Rectal smooth muscle tissue (tissue), 1 donor: ENCODE measurements at regions not wholly inside any gene's neighbourhood (a gene's known extent, or its start where the extent isn't known, plus 50 kb on each side); places are given as distances from the start of the nearest gene placed in this dataset.

Experiments
- H3K27ac ChIP-seq: one replicate; pipeline ENCODE4 v1.7.0; 2013; ENCODE audit warnings: low read depth, low read length, inconsistent platforms
- H3K27me3 ChIP-seq: one replicate; pipeline ENCODE4 v1.7.0; 2013; ENCODE audit warnings: low read length; ENCODE audit not compliant: control insufficient read depth, insufficient read depth
- H3K36me3 ChIP-seq: one replicate; pipeline ENCODE4 v1.7.0; 2013; ENCODE audit warnings: low read length; ENCODE audit not compliant: control insufficient read depth, insufficient read depth
- H3K4me1 ChIP-seq: one replicate; pipeline ENCODE4 v1.7.0; 2013; ENCODE audit warnings: low read length; ENCODE audit not compliant: control insufficient read depth, insufficient read depth
- H3K4me3 ChIP-seq: one replicate; pipeline ENCODE4 v1.7.0; 2013; ENCODE audit warnings: low read length
- H3K9ac ChIP-seq: one replicate; pipeline ENCODE4 v1.7.0; 2013; ENCODE audit warnings: low read length

DNA sequence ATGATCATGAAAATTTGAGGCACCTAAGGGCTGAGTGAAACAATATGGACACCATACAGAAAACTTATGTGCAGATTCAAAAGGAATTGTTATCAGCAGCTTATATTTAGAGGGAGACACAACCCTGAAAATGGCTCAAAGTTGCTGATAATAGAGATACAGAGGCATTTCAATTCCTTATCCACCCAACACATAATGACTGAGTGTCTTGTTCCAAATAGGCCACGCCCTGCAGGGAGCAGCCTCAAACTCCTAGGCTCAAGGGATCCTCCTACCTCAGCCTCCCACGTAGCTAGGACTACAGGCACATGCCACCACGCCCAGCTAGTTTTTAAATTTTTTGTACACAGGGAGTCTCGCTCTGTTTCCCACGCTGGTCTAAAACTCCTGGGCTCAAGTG is 79.0 kb downstream of the LBH start:
- Histone ChIP-seq H3K27ac (no peak overlapping the region), H3K27me3 (no peaks in the 10 kb centered on the region), H3K4me3 (no peak overlapping the region), H3K9ac (no peak overlapping the region), H3K36me3 (no peaks in the 10 kb centered on the region), H3K4me1 (no peaks in the 10 kb centered on the region)

DNA sequence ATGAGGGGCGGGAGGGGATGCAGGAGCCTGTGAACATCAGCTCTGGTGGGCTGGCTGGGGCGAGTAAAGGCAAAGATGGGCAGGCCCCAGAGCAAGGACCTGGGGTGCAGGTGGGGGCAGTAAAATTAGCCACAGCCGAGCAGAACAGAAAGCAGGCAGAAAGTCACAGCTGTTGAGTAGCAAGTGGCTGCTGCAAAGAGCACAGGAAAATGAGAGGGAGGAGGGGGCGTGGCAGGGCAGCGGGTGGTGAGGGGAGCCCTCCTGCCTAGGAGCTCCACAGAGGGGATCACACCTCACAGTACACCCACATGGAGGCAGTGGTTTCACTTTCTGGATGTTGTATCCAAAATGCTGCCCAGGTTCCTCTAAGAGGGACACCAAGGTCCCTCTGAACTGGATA is 79.6 kb downstream of the LBH start:
- Histone ChIP-seq H3K36me3 (no peaks in the 10 kb centered on the region), H3K27me3 (no peaks in the 10 kb centered on the region), H3K9ac (no peak overlapping the region), H3K4me3 (no peak overlapping the region), H3K4me1 (no peaks in the 10 kb centered on the region), H3K27ac (no peak overlapping the region)

DNA sequence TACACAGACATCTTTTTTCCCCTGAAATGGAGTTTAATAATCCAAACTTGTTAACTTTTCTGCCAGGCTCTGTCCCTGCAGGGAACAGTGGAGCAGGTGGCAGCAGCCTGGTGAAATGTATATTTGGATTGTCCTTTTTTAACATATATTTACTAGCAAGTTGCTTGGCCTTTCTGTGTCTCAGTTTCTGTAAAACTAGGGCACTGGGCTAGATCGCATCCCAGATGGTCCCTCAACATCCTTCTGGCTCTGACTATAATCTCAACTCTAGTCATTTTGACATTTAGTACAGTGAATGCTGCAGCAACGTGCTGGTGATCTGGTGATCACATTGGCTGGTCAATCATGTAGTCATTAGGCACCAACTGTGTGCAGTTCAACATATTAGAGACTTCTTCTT is 80.4 kb downstream of the LBH start:
- Histone ChIP-seq H3K4me3 (no peak overlapping the region), H3K36me3 (no peaks in the 10 kb centered on the region), H3K4me1 (no peaks in the 10 kb centered on the region), H3K27ac (no peak overlapping the region), H3K9ac (no peak overlapping the region), H3K27me3 (no peaks in the 10 kb centered on the region)

- Histone ChIP-seq H3K9ac (no peak overlapping the region), H3K27me3 (no peaks in the 10 kb centered on the region), H3K27ac (no peak overlapping the region), H3K36me3 (no peaks in the 10 kb centered on the region), H3K4me1 (no peaks in the 10 kb centered on the region), H3K4me3 (no peak overlapping the region)
These were observed 81.6 kb downstream of the LBH start for GRCh38 chr2:30312916-30313315.

DNA sequence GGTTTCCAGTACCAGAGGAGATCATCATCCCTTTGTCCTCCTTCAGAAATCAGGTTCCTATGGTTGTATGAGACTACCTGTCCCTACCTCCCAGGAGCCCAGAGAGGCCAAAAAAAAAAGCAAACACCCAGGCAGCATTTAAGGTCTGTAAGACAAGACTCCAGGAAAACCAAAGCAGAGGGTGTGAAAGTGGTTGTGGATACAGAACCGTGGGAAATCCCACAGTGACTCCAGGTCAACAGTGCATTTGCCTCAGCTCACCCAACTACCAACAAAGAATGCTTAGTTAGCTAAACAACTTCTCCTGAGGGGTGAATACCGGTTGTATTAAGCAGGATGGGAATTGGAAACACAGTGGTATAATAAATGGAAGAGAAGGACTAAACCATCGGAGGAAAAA is 83.6 kb downstream of the LBH start:
- H3K27me3 ChIP-seq = no peaks in the 10 kb centered on the region
- no peak overlapping the region for H3K9ac ChIP-seq
- no peaks in the 10 kb centered on the region for H3K36me3 ChIP-seq
- no peaks in the 10 kb centered on the region for H3K4me1 ChIP-seq
- no peak overlapping the region for H3K4me3 ChIP-seq
- H3K27ac ChIP-seq = no peak overlapping the region

DNA sequence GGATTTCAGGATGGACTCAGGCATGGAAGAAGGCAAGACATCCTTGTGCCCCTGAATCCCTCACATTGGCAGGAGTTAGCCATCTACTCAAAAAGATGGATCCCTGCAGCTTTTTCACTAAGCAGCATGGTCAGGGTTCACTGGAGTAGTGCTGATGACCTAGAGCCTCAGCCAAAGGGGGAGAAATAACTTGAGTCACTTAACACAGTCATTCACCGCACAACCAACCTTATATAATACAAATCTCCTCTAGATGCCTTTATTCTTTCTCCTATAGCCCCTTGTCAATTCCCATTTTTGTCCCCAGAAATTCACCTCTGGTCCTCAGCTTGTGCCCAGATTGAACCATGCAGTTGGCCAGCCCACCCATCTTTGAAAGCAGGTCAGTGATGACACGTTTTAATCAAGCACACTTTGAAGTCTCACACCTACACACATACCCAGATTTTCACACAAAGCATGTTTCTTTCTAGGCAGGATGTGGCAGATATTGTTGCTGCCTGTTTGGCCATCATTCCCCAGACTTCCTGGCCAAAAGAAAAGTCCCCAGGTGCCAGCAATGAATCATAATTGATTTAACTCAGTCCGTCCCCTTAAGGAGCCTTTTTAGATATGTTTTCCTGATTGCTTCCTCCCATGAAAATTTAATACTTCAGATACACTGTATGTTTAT is 84.2 kb downstream of the LBH start:
- no peak overlapping the region for H3K27ac ChIP-seq
- H3K4me1 ChIP-seq = no peaks in the 10 kb centered on the region
- no peaks in the 10 kb centered on the region for H3K27me3 ChIP-seq
- no peaks in the 10 kb centered on the region for H3K36me3 ChIP-seq
- no peak overlapping the region for H3K4me3 ChIP-seq
- no peak overlapping the region for H3K9ac ChIP-seq

DNA sequence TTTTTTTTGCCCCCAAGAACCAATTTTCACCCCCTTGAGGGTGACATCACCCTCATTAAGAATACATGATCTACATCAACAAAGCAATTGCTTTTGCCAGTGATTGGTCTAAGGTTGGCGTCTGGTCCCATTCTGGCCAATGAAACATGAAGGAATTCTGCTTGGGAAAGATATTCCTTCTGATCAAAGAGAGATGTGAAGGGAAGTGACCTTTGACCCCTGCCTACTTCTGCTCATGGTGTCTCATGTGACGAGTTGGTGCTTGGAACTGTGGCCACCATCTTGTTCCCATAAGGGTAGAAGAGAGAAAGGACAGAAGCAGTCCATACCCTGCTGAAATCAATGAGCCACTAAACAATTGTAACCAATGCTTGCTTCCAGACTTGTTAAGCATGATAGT is 85.1 kb downstream of the LBH start:
- Histone ChIP-seq H3K4me1 (no peaks in the 10 kb centered on the region), H3K9ac (no peak overlapping the region), H3K27me3 (no peaks in the 10 kb centered on the region), H3K36me3 (no peaks in the 10 kb centered on the region), H3K4me3 (no peak overlapping the region), H3K27ac (no peak overlapping the region)

GRCh38 chr2:30318987-30319782 is 87.9 kb downstream of the LBH start:
- no peak overlapping the region for H3K4me3 ChIP-seq
- no peaks in the 10 kb centered on the region for H3K4me1 ChIP-seq
- no peaks in the 10 kb centered on the region for H3K36me3 ChIP-seq
- H3K9ac ChIP-seq = no peak overlapping the region
- no peaks in the 10 kb centered on the region for H3K27me3 ChIP-seq
- H3K27ac ChIP-seq = no peak overlapping the region

GRCh38 chr2:30321466-30321865 is 90.1 kb downstream of the LBH start:
- no peaks in the 10 kb centered on the region for H3K4me1 ChIP-seq

DNA sequence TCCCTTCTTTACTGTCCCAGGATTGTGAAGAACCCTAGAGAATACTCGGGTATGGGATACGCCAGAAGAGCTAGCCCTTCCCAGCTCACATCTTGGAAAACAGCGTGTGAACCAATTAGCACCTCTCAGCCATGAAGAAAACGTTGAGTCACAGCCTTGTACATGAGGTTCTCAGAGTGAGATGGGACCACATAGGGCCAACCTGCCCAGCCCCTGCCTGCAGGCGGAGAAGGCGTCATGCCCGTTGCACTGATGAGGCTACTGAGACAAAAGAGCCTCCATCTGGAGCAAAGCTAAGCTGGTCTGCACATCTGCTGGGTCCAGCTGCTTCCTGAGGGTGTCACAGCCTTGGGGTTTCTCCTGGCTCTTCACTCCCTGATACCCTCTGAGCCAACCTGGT is 92.2 kb downstream of the LBH start:
- H3K9ac ChIP-seq = no peak overlapping the region
- H3K4me3 ChIP-seq = no peak overlapping the region
- no peak overlapping the region for H3K27ac ChIP-seq
- H3K27me3 ChIP-seq = no peaks in the 10 kb centered on the region
- H3K4me1 ChIP-seq = no peaks in the 10 kb centered on the region
- H3K36me3 ChIP-seq = no peaks in the 10 kb centered on the region

More at GRCh38 chr2:30321466-30321865, 90.1 kb downstream of the LBH start:
- Histone ChIP-seq H3K9ac (no peak overlapping the region), H3K36me3 (no peaks in the 10 kb centered on the region), H3K27me3 (no peaks in the 10 kb centered on the region), H3K27ac (no peak overlapping the region), H3K4me3 (no peak overlapping the region)

DNA sequence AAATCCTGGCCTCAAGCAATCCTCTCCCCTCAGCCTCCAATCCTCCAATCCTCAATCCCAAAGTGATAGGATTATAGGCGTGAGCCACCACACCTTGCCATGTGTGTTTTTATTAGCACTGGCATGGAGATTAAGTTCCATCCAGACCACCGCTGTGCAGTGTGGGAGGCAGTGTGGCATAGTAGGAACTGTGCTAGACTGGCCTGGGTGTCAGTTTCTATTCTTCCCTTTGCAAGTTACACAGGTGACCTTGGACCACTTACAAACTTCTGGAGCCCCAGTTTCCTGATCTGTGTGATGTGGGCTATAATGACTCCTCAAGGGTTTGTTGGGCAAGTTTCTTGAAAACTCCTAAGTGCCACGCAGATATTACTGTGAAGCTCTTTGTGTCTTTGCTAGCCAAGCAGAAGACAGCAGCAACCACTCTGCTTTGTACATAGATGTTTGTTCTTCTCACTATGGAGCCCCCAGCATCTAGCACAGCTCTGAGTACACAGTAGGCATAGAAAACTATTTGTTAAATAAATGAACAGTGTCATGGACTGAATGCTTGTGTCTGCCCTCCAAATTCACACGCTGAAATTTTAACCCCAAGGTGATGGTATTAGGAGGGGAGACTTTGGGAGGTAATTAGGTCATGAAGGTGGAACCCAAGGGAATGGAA is 93.0 kb downstream of the LBH start:
- H3K36me3 ChIP-seq = no peaks in the 10 kb centered on the region
- H3K9ac ChIP-seq = no peak overlapping the region
- H3K27ac ChIP-seq = no peak overlapping the region

GRCh38 chr2:30325600-30326328 is 94.4 kb downstream of the LBH start:
- Histone ChIP-seq H3K4me3 (no peak overlapping the region), H3K27me3 (no peaks in the 10 kb centered on the region), H3K36me3 (no peaks in the 10 kb centered on the region), H3K9ac (no peak overlapping the region), H3K4me1 (no peaks in the 10 kb centered on the region), H3K27ac (no peak overlapping the region)

More for the DNA sequence above, 93.0 kb downstream of the LBH start:
- no peak overlapping the region for H3K4me3 ChIP-seq
- no peaks in the 10 kb centered on the region for H3K27me3 ChIP-seq
- no peaks in the 10 kb centered on the region for H3K4me1 ChIP-seq
